ENCODE measurements at regions not wholly inside any gene's neighbourhood (a gene's known extent, or its start where the extent isn't known, plus 50 kb on each side); places are given as distances from the start of the nearest gene placed in this dataset.
A peak's percentile ranks its signal among the peaks of the same experiment; 100 is the strongest.

DNA sequence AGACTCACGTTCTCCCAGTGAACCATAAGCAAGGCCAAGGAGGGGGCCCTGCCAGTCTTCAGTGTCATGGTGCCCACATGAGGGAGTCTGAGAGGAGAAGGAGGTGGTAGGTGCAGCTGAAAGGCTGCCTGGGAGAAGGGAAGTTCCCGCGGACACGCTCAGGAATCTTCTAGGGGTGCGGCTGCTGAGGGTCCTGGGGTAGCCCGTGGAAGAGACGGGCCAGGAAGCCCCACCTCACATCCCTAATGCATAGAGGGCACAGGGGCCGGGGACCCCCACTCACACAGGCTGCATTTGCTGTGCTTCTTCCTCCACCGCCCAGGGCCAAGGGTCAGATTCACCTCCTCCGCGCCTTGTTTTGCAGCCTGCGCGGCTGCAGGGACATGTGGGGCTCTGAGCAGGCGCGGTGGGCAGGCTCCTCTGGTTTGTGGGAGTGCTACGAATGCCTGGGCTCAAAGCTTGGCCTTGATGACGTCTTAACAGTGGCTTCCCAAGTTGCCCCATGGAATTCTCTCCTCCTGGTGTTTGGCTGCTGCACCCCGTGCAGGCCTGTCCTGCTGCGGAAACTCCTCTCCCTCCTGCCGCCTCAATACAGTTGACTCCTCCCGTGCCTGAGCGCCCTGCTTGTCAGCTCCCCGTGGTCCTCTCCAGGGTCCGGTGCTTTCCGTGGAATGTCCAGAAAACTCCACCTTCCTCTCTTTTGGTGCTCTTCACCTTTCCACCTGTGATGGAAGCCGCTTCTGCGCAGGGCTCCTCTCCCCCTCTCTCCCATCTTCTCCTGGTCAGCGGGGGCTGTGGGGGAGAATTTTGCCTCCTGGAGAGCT lies 95.7 kb downstream of the VAPA start:
- no peak for DNase-seq

DNA sequence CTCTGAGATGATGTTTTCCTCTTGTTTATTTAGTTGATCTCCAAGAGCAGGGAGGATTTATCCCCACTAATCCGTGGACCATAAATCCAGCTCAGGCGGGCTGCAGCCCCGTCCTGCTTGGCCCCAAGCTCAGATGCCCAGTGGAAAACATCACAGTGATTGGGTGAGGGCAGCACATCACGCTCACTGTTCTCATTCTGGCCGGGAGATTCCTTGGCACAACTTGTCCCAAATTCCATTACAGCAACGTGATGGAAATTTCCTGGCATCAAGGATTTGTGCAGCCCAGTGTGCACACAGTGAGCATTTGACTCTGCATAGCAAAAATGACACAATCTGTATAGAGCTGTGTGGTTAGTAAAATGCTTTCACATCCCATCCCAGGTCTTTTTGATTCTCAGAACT lies 96.8 kb downstream of the VAPA start:
- no peak for DNase-seq

DNA sequence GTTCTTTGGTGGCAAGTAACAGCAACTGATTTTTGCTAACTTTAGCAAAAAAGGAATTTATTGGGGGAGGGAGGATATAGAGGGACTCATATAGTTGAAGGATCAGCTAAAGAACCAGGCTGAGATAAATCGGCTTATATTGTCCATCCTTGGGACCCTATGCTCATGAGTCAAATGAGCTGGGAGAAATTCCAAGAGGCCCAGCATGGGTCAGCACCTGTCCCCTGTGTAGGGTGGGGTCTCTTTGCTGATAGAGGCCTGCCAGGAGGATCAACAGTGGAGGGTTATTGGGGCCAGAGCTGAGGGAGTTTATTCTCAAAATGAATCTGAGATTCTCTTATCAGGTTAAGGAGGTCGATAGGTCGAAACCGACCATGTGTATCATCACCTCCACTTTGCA lies 97.2 kb downstream of the VAPA start:
- no peak for DNase-seq

DNA sequence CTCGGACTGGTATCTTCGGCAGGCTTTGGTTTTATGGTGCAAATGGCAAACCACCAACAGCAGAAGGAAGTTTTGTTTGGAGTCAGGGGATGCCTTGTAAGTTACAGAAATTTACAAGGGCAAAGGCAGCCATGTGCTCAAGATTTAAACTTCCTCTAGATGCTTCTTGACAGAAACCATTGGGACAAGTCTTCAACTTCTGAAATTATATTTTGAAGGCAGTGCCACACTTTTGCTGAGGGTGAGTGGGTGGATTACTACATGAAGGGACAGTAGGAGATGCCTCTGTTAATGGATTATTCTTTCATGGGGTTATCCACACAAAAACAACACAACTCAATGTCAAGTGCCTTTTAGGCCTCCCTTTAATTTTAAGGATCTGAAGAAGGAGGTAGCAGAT lies 97.9 kb downstream of the VAPA start:
- DNase-seq: no peak

DNA sequence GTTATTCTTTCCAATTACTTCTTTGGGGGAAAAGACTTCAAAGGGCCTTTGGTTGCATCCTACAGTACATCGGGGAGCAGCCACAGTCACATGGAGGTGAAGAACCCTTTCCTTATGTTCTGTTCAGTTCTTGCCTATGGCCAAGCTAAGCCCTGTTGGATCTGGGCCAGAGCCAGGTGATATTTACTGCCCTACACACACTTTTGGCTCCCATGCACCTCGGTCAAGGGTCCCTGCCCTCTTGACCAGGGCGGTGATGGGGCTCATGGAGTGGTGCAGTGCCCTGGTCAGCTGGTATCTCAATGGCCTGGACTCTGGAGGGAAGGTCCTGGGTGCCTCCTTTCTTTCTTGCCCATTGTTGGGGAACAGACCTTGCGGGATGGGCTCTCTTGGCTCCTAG lies 98.7 kb downstream of the VAPA start:
- DNase-seq: no peak

DNA sequence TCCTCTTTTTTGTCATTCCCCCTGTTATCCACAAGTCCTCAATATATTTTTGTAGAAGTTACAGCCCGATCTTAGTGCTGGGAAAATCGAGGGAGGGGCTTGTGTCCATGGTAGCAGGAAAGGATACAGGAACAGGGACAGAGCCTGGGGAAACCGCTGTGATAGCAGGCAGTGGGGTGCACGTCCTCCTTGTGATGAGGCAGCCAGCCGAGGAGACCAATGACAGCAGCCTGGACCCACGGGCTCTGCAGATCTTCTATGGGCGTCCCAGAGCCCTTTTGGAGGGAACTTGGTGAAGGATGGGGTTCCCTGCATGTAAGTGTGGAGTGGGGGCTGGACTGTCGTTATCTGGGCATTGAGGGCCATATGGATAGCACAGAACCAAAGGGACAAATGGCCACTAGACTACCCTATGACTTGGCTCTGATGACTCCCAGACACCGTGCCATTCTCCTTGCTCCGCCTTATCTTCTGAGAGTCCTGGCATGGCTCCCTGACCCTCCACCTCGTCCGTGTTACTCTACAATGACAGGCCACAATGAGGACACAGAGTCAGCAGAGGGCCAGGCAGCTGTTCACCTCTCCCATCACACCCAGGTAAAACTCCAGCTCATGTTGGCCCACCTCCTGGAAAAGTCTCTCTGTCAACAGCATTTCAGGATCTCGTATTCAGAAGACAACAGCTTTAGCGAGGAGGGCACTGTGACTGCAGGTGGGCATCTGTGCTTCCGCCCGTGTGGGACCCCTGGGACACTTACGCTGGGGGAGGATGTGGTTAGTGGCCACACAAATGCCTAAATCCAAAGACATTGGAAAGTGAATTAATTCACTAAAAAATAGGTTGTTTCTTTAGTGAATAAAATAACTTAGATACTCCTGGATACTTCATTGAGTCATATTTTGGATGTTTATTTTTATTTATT lies 100.1 kb downstream of the VAPA start:
- DNase-seq: no peak

DNA sequence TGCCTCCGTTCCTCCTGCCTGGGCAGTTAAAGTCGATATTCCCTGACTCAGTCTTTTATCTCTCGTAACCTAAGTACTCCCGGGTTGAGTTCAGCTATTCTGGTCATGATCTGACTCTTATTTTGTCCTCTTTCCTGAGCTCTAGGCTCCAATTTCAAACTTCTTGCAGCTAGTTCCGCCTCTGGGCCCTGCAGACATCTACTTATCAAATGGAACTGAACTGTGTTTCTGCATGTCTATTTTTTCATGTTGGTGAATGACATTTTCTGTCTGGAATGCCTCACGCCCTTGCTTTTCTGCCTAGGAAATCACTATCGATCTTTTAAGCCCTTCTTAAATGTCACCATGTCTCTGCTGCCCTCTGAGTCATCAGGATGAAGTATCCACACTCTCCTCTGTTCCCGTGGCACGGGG lies 101.5 kb downstream of the VAPA start:
- no peak for DNase-seq

DNA sequence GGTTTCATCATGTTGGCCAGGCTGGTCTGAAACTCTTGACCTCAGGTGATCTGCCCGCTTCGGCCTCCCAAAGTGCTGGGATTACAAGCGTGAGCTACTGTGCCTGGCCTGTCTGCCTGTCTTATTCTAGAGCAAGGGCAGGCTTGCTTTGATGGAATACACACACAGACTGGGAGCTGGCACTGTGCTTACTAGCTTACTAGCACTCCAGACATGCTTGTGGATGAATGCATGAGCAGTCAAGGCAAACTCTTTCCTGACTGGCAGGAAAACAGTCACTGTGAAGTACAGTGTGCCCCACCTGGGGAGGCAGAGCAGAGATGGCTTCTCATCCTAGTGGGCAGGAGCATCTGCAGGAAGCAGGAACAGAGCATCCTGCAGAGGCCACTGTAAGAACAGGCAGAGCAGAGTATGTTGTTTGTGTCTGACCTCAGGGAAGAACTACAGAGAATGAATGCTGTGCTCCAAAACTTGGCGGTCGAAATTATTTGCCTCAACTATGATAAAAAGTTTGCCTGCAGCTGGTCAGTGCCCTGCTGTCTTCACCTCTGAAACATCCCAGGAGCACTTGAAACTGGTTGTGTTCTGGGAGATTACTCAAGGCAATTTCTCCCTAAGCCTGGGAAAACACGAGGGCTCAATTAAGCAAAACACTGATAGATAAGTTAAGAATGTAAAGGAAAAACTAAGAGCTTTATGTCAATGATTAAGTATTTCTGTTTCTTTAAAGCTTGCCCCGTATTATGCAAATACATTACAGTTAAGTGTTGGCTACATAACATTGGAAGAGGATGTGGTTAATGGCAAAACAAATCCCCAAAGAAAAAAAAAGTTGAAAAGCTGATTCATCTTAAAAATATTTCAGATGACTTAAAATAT lies 102.4 kb downstream of the VAPA start:
- DNase-seq: no peak

DNA sequence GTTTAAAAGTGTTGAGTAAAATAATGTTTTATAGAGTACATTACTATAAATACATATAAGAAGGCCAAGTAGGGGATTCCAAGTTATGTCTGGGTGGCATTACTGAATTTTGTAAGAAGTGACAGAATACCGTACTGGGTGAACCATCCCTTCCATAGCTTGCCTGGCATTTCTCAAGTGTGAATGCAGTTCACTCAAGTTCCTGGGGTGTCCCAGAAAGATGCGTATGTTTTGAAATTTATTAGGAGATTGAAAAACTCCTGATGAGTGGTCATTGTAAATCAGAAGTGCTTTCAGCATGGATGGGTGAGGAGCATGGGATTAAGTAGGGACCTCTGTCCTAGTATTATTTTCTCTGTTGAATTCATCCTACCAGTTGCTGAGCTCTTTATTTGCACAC lies 103.2 kb downstream of the VAPA start:
- no peak for DNase-seq

DNA sequence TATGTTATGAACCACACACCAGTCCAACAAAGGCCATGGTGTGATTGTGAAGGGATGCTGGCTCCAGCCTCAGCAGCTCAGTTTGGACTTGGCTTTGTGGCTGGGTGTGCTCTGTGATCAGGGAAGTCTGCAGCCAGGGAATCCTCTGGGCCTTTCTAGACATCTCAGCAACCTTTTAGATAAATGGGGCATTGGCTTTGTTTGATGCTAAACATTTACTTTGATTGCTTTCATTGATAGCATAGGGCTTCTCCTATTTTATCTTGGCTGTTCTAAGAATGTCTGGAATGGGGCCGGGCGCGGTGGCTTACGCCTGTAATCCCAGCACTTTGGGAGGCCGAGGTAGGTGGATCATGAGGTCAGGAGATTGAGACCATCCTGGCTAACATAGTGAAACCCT lies 104.5 kb downstream of the VAPA start:
- no peak for DNase-seq

DNA sequence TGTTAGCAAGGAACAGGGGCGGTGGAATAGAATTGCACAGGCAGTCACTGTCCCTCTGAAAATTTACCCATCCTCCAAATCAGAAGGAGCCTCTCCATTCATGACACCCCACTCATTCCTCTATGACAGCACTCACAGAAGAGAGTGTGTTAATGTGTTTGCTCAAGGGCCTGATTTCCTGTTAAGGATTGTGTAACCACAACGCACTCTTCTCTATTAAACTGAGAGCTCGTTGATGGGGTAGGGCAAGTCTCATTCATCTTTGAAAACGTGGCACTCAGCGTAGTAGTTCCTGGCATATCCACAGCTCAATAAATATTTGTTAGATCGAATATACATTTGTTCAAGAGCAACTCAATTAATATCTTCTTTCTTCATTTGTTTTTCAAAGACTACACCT lies 106.4 kb downstream of the VAPA start:
- DNase-seq: peak; percentile 38 to 65

DNA sequence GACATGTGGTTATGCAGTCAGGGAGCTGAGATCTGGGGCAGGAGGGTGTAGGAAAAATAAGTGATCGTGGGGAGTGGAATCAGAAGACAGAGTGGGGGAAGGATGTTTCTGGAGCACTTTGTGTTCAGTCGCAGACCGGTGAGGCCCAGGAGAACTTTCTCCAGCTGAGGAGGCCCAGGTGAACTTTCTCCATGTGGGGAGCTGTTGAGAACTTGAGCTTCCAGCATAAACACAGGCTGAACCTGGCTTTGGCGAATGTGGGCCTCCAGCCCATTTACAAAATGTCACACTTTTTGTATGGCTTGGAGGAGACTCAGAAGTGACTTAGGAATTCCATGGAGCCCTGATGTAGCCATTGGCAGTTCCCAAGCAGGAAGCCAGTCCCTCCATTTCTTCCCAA lies 108.5 kb downstream of the VAPA start:
- no peak for DNase-seq

DNA sequence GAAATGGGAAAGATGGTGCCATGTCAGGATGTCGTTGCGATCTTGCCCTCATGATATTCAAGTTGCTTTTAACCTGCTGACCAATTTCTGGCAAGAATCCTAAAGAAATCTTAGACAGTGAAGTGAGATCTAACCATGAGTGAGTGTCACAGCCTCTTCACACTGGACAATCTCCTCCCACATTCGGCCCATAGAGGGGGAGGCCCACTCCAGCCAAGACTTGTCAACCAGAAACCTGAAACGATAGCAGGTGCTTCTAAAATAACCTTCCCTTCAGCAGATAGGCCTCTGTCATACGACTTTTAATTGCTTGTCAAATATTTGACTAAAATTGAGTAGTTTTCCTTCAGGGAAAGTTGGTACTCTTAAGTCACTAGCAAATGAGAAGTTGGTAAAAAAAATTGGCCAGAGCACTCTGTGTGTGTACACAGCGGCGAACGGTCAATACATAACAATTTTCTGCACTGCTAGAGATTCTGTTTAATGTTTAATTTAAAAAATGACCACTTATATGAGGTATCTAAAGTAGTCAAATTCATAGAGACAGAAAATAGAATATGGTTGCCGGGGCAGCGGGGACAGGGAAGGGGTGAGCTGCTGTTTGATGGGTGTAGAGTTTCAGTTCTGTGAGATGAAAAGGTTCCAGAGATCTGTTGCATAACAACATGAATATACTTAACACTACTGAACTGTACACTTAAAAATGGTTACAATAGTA lies 110.2 kb downstream of the VAPA start:
- peak; percentile 13 to 60 for DNase-seq

DNA sequence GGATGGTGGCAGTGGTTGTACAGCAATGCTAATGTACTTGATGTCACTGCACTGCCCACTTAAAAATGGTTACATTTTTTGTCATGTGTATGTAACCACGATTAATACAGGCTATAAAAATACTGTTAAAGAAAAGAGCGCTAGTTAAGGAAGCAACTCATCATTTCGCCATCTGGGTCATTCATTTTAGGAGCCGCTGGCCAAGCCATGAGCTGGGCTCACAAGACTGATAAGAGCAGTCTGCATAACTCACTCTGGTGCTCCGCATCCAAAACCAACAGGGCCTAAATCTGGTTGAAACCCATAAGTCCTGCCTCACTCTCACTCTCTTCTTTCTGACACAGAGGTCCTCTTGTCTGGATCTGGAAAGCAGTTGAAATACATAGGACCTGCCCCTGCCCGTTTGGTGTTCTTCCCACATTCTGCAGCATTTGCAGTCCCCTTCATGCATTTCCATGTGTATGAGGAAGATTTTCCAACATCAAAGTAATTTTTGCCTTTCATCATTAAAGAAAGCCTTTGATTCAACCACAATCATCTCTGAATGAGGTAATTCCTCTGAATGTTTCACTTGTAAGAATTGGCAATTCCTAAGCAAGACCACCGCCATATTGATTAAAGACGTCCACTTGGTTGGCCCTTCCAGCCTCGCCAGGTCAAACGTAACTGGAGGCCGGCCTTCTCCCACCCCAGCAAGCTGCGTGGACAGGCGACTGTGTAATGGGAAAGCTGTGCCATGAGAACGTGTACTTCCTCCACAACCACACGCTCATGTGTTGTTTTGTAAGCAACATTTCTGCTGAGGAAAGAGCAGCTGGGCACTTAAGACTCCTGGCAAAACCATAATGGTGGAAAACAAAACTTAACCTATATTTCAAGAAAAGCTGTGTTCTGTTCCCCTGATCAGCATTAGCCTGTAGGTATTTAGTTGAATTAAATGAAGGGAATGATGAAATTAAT lies 112.2 kb downstream of the VAPA start:
- no peak for DNase-seq

DNA sequence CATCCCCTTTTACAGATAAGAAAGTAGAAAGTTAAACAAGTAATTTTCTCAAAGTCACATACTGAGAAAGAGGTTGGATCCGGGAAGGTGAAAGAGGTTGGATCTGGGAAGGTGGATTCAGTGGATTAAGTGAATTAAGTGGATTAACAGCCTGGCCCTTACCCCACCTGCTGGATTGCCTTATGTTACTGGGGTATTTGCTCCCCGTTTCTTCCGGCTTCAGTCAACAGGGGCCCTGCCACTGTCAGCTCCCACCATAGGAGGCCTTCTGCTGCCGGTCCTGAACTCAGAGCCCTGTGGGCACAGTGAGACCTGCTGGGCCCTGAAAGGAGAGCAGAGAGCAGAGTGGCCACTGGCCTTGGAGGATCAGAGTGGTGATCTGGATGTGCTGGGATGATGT lies 113.2 kb downstream of the VAPA start:
- no peak for DNase-seq

DNA sequence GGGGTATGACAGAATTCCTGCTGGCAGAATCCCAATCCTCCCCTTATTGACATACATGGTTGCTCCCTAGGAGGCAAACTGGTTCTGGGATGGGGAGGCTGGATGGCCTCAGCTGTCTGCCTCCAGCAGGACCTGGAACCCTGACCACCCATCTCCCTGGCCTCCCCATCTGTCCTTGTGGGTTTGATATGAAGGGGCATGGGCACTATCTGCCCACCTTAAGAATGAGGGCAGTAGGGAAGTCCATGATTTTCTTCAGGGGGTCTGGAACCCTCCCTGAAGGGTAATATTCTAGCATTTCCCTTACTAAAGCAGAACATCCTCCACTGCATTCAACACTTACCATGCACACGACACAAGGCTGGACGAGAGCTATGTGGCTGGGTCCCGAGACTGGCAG lies 113.6 kb downstream of the VAPA start:
- no peak for DNase-seq

DNA sequence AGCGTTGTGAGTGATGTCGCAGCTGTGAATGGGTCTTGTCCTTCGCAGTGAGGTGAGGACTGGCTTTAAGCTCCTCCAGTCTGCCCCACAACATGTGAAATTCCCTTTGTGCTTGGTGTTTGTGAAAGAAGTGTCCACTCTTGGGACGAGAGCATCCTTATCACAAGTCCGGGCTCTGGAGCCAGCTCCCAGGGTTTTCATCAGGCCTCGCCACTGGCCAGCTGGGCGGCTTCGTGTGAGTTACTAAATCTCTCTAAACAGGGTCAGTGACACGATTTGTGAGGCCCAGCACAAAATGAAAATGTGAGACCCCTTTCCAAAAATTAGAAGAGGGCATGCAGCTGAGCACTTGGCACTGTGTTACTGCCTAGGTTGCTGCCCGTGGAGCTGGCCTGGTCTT lies 115.9 kb downstream of the VAPA start:
- DNase-seq: no peak

DNA sequence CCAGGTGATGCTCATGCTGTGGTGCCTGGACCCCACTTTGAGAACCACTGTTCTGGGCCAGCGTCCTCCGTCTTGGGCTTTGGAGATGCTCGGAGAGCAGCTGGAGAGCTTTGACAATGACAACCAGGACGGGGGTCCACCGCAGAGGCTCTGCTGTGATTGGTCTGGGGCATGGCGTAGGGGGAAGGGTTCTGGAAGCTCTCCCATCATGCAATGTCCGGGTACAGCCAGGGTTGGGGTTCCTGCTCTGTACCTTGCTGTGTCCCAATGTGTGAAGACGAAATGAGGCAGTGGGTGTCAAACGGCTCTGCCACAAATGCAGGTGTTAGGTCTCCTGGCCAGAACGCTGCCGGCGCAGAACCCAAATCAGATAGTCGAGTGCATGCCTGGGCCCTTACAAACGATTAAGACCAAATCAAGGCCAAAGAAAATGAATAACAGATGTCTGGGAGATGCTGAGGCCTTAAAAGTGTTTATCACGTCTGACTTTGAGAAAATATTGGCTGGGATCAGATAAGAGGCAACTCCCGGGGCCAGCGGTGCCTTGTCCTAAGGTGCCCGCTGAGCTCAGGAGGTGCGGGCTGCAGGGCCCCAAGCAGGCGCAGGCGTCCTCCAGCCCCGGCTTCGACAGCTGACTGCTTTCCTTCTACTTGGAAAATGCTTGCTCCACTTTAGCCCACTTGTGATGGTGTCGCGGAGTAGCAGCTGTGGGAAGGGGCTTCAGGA lies 117.2 kb downstream of the VAPA start:
- no peak for DNase-seq

DNA sequence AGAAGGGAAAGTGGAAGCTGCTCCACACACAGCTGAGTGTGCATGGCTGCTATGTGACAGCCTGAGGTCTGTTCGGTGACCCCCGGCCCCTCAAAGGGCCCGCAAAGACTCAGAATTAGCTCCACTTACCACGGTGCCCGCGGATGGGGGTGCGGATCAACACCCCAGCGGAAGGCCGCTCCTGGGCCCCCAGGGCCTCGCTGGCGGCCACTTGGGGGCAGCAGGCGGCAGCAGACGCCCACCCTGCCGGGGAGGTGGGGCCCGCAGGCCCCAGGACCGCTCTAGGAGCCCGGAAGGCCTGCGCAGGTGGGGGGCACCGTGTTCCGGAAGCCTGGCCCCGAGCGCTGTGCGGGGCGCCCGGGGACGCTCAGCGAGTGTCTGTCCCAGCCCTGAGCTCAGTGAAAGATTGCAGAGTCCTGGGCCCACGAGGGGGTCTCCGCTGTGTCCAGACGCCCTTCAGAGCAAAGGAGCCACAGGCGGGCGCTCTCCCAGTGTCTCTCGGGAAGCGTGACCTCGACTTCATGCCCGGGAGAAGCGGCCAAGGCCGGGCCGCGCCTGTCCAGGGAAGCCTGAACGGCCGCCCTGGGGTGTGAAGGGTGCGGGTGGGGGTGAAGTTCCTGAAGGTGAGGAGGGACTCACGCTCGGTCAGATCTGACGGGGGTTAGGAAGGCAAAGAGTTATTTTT lies 118.7 kb downstream of the VAPA start:
- no peak for DNase-seq

DNA sequence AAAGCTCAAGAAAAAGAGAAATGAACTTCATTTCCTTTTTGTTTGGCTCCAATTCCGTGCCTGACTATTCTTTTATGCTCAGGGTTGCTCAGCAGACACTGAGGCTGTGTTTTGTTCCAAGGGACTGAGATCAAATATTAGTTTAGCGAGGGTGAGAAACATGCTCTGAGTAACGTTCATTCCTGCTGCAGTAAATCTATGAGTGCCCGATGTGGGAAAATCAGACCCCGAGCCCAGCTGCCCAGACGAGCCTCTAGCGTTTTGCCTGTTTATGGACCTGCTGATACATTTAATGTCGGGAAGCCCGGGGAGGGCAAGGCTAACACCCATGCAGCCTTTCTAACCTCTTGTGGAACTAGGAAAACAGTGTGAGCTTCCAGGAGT lies 119.2 kb downstream of the VAPA start:
- no peak for DNase-seq

All from NCI-H187 (cell line).